ENCODE measurements at regions not wholly inside any gene's neighbourhood (a gene's known extent, or its start where the extent isn't known, plus 50 kb on each side); places are given as distances from the start of the nearest gene placed in this dataset.

DNA sequence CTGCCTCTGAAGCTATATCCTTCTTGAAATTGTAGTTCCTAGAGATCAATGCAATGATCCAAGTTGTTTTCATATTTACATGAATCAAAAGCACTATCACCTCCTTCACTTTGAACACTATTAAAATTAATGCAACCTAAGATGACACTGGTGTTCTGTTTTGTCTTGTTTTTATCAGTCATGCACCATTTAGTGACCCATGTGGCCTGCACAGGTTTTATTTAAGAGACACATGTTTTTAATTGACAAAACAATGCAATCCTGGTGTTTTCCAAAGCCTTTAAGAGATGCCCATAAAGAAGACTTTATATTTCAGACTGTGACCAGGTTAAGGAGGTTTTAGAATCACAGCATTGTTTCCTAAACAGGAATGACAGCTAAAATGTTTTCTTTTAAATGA is 177.5 kb downstream of the FAM181B start:
- Histone ChIP-seq H2BK12ac (ENCODE audit: insufficient read length, low read depth, low read length) (no peak overlapping the region), H3K9me3 (ENCODE audit: control insufficient read depth, low read depth, low read length) (no peaks in the 10 kb centered on the region), H2AFZ (ENCODE audit: low read length) (no peak overlapping the region), H3K4me1 (ENCODE audit: insufficient read depth, low read length) (no peaks in the 10 kb centered on the region), H3K79me1 (ENCODE audit: insufficient read depth, low read depth, low read length, poor library complexity, severe bottlenecking) (no peaks in the 10 kb centered on the region), H3K23ac (ENCODE audit: insufficient read length, low read depth, low read length) (no peak overlapping the region), H4K91ac (ENCODE audit: insufficient read length, low read depth, low read length) (no peak overlapping the region), H2BK20ac (ENCODE audit: low read depth, low read length, poor library complexity, severe bottlenecking) (no peak overlapping the region), H3K4me2 (ENCODE audit: insufficient read depth, insufficient read length, low read length) (no peak overlapping the region), H2AK5ac (ENCODE audit: insufficient read length, low read length) (no peak overlapping the region), H4K8ac (replicated peaks; ENCODE audit: insufficient read length, low read depth, low read length) (no peak overlapping the region), H3K79me2 (ENCODE audit: insufficient read depth, low read length) (no peaks in the 10 kb centered on the region), H3K18ac (ENCODE audit: insufficient read length, low read depth, low read length) (no peak overlapping the region), H3K23me2 (ENCODE audit: insufficient read length, low read depth, low read length, poor library complexity, severe bottlenecking) (no peaks in the 10 kb centered on the region), H3T11ph (ENCODE audit: low read length) (no peak overlapping the region), H4K20me1 (ENCODE audit: control insufficient read depth, insufficient read depth, insufficient read length) (no peaks in the 10 kb centered on the region), H2BK5ac (ENCODE audit: insufficient read length, low read length) (no peak overlapping the region), H3K27me3 (ENCODE audit: insufficient read depth, low read length) (no peaks in the 10 kb centered on the region), H2BK120ac (ENCODE audit: low read depth, low read length, poor library complexity, severe bottlenecking) (no peak overlapping the region), H3K14ac (ENCODE audit: insufficient read depth, low read length) (no peak overlapping the region), H4K5ac (ENCODE audit: insufficient read length, low read depth, low read length) (no peak overlapping the region), H3K56ac (ENCODE audit: insufficient read length, low read depth, low read length) (no peak overlapping the region), H3K27ac (ENCODE audit: insufficient read length, low read depth, low read length) (no peak overlapping the region), H3K9ac (ENCODE audit: extremely low read depth, insufficient read length, low read length) (no peak overlapping the region), H3K4ac (ENCODE audit: low read depth, low read length) (no peak overlapping the region), H2BK15ac (ENCODE audit: low read depth, low read length) (no peak overlapping the region)
- H3K9me3 Mint-ChIP-seq = no peaks in the 10 kb centered on the region
- no peak overlapping the region for H3K4me3 Mint-ChIP-seq
- no peak for DNase-seq
- TF ChIP-seq, protein P1, sequence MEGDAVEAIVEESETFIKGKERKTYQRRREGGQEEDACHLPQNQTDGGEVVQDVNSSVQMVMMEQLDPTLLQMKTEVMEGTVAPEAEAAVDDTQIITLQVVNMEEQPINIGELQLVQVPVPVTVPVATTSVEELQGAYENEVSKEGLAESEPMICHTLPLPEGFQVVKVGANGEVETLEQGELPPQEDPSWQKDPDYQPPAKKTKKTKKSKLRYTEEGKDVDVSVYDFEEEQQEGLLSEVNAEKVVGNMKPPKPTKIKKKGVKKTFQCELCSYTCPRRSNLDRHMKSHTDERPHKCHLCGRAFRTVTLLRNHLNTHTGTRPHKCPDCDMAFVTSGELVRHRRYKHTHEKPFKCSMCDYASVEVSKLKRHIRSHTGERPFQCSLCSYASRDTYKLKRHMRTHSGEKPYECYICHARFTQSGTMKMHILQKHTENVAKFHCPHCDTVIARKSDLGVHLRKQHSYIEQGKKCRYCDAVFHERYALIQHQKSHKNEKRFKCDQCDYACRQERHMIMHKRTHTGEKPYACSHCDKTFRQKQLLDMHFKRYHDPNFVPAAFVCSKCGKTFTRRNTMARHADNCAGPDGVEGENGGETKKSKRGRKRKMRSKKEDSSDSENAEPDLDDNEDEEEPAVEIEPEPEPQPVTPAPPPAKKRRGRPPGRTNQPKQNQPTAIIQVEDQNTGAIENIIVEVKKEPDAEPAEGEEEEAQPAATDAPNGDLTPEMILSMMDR (conservative IDR thresholded peaks at IDR 0.05) = no peak
- H3K27me3 Mint-ChIP-seq (ENCODE audit: low read depth) = peaks cover 2% of the 10 kb centered on the region; the same call in 1 of the 2 replicates
- H3K27ac Mint-ChIP-seq = no peak overlapping the region
- H3K4me1 Mint-ChIP-seq = no peaks in the 10 kb centered on the region
- no peaks in the 10 kb centered on the region for H3K36me3 Mint-ChIP-seq (ENCODE audit: insufficient read depth in 1 of 3, low read depth in 3 of 3)

All from H9 (cell line).